HL-60/S4 treated with retinoic acid at 250 ng/mL for 4 days and 3 days (cell line): ENCODE measurements at regions not wholly inside any gene's neighbourhood (a gene's known extent, or its start where the extent isn't known, plus 50 kb on each side); places are given as distances from the start of the nearest gene placed in this dataset.

Source experiments
- in situ Hi-C: fragments of 300-500 bp; cut with MboI; formaldehyde crosslinking; loops from 2 replicates; pipeline ENCODE4 v1.7.0; 2022; ENCODE audit warnings: low sequenced_read_pairs

DNA sequence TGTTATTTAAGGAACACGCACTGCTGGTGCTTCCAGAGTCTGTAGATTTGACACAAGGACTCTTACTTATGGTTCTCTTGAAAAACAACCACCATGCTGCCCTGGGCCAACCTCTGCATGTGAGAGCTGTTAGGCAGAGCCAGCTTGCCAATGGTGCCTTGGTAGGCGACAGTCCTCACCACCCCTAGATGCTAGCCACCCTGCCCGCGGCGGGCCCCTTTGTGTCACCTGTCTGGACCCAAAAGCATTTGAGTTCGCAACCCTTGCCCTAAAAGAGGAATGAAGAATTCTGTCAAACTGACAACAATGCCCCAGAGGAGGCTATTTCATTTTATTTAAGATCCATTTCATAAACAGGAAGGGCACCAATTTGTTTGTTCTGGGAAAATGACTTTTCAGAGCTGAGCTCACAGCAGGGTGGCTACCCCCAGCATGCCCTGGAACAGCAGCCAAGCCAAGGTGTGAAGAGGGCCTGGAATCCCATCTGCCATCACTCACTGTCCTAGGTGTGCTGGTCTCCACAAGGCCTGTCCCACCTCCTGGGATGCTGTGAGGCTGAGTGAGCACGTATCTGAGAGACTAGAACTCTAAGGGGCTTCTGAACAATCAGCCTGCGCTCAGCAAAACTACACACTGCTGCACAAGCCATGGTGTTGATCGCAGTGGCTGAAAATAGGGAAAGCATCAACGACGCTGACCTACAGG lies 63.8 kb upstream of the FZD10 start:
- in situ Hi-C loops = no loop called here

DNA sequence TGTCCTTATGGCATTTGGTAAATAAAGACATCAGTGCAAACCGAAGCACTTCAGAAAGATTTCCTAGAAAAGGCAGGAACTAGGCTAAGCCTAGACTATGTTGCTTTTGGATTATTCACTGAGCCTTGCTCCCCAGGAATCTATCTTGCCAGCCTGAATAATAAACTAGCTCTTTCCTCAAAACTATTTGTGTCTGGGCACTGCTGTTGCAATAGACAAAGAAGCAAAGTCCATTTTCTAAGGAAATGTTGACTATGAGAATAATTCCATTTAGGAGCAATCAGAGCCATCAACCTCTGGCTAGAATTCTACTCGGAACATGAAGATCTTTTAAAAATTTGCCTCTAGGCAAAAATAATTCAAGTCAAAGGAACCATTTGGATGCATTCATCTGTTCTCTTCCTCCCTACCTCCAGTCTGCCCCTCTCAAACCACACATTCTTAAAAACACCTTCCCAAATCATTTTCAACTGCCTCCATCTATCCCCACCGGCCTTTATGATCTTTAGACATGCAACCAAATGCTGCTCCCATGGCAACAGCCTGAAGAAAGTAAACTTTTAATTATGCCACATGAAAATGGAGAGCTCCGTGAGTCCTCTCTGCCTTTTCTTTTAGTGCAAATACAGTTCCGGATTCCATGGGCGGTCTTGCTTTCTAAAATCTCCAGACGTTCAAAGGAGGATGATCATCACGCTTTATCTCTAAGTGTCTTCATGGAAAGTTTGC lies 61.5 kb upstream of the FZD10 start:
- in situ Hi-C loops = no loop called here

DNA sequence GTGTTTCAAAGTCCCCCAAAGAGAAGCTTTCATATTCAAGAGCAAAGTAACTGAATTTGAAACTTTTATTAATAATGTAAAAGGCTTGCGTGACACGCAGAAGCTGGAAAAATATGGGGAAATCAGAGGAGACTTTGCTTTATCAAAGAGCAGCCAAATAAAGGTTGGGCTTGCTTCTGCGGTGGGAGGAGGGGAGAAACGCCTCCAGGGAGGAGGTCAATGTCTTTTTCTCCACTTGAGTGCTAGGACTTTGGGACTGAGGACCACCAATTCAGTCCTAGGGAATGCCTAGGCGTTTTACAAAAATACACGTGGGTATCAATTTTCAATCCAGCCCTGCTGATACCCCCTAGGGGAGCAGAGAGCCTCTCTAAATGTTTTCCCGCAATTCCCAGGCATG lies 60.9 kb upstream of the FZD10 start:
- in situ Hi-C loops = no loop called here

DNA sequence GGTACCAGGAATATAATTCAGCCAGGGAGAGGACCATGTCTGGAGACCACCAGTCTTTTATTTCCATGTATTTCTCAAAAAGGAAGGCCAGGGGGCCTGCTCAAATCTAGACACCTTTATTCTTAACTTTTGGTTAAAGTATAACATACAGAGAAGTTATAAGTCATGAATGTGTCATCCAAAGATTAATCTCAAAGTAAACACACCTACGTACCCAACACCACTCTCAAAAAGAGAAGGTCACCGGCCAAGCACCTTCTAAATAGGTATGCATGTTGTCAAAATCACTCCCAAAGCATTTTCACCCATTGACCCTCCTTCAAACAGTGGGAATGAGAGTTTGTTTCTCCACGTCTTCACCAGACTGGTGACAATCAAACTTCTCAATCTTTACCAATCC lies 60.0 kb upstream of the FZD10 start:
- in situ Hi-C loops = no loop called here

DNA sequence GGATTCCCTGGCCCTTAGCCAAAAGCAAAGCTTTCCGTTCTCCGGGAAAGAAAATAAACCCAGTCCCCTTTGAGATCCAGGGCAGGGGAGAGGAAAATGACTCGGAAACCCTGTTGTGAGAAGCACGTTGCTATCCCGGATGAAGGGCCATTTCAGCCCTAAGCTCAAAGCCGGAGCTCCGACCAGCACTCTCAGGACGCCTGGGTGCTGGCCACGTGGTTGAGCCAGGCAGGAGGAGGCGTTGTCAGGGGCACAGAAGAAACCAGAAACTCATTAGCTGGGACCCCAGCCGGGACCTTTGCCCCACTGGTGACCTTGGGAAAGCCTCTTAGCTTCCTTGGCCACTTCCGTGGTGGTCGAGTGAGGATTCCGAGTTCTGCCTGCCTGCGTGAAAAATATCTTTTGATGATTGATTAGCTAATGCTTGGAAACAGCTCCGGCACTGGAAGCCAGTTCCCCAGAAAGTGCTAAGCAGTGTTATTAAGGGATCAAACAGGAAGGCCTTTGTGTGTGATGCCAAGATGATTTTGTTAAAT lies 57.6 kb upstream of the FZD10 start:
- in situ Hi-C loops = no loop called here

DNA sequence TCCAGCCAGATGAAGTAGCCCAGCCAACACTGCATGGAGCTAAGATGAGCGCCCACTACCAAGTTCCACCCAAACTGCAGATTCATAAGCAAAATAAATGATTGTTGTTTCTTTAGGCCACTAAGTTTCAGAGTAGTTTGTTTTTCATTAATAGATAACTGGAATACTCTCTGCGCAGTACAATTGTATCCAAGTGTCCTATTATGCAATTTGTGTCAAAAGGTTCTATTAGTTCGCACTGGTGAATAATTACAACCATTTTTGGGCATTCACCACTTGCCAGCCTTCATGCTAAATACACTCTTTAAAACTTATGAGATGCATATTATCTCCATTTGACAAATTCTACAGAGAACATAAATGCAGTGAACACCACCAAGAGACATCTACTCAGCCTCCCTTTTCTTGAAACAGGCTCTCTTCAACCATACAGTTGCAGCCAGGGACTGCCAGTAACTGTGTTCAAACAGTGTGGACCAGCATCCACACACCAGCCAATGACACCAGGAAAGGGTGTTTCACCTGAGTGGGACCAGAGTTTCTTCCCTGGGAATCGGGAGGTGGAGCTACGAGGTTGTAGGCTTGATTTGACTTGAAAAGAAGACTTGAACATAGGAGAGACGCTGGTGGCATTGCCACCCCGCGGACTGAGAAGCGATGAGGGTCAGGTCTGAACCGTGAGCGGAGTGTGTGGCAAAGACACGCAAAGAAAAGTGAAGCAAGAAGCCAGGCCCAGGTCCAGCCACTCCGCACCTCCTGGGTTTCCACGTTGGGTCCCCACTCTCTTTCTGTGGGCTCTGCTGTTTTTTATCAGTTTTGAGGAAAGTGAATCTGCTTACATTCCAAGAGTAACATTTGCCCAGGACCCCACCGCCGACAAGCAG lies 53.0 kb upstream of the FZD10 start:
- in situ Hi-C loops = no loop called here

DNA sequence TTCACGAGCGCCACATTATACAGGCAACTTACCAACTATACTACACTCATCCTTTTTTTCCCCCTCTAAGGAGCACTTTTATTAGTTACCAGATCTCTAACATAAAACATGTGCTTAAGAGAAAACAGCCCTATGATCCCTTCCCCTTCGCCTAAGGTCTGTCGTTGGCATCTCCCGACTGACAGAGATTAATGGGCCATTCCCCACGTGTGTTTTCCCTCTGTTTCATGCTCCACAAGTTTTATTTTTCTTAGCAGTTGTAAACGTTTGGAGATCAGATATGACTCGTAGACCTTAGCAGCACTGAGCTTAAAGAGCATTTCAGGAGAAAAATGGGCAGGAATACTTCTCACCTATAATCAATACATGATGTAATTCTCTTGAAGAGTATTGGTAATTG lies 51.4 kb upstream of the FZD10 start:
- in situ Hi-C loops = no loop called here

DNA sequence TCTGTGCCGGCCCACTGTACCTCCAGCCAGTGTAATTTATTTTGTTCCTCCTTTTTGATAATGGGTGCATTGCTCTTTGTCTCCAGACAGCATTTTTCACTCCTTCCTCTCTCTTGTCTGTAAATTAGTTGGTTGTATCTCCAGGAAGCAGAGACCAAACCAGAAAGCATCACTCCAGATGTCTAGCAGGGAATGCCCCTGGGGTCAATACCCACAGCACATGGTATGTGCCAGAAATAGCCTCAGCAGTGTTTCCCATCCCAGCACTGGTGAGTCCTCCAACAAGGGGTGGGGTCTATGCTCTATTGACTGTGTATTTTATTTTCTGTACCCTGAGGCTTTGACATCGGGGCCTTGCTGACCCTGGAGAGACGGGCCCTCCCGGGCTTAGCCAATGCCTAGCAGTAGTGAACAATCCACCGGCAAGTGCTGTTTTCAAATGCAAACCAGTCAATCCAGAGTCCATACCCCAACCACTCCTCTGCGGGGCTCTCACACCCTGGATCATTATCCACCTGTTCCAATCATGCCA lies 50.2 kb upstream of the FZD10 start:
- in situ Hi-C loops = no loop called here
